ENCODE measurements at regions not wholly inside any gene's neighbourhood (a gene's known extent, or its start where the extent isn't known, plus 50 kb on each side); places are given as distances from the start of the nearest gene placed in this dataset.

DNA sequence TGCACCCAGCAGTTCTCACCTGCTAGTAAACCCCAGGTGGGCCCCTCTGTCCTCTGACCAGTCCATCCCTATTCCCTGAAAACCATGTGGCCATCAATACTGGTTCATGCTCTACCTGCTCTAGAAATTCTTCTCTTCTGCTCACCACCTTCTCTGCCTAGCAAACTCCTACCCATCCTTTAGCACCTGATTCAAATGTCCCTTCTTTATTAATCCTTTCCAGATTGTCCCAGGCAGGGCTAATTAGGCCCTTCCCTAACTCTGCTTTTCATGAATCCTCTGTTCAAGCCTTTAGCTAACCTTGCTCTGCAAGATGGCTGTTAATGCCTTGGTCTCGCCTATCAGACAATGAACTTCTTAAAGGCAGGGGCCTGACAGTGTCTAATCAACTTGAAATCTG lies 62.1 kb upstream of the TRABD2B start:
- no peak for TF ChIP-seq CTCF (conservative IDR thresholded peaks at IDR 0.05)
- H3K27ac ChIP-seq: no peak overlapping the region

DNA sequence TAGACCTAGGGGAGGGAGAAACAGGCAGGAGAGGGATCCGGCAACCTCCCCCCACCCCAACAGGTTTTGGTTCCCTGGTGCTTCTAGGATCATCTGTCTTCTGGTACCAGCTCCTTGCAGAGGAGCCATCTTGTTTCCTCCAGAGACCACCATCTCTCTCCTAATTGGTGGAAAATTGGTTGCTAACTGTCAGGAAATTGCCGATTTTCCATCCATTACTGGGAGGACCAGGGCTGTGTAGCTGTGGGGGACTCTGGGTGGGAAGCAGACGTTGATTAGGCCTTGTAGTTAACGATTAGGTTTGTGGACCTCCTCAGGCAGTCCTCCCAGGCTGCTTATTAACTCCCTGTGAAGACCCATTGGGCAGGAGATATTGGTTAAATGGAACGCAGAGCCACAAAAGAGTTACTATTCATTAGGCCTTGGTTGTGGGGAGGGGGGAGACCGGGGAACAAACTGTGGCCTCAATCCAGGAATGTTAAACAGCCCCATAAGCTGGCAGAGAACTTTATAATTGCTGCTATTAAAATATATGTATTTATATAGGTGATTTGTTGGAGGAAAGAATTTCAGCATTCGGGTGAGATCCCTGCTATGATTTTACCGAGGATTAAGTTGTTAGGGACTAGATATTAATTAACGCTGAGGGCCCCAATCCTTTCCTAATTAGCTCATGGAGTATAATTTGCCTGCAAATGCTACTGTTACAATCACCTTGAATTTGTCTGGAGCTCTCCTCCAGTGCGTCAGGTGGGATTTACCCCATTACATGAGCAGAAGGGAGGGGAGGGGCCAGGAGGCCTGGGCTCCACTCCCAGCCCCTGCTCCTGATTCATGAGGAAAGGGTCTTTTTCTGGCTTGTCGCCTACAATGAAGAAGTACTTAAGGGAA lies 61.2 kb upstream of the TRABD2B start:
- H3K27ac ChIP-seq: no peak overlapping the region
- TF ChIP-seq CTCF (conservative IDR thresholded peaks at IDR 0.05): no peak

GRCh38 chr1:48057249-48057648 lies 60.1 kb upstream of the TRABD2B start:
- TF ChIP-seq CTCF (conservative IDR thresholded peaks at IDR 0.05): no peak
- H3K27ac ChIP-seq: no peak overlapping the region

DNA sequence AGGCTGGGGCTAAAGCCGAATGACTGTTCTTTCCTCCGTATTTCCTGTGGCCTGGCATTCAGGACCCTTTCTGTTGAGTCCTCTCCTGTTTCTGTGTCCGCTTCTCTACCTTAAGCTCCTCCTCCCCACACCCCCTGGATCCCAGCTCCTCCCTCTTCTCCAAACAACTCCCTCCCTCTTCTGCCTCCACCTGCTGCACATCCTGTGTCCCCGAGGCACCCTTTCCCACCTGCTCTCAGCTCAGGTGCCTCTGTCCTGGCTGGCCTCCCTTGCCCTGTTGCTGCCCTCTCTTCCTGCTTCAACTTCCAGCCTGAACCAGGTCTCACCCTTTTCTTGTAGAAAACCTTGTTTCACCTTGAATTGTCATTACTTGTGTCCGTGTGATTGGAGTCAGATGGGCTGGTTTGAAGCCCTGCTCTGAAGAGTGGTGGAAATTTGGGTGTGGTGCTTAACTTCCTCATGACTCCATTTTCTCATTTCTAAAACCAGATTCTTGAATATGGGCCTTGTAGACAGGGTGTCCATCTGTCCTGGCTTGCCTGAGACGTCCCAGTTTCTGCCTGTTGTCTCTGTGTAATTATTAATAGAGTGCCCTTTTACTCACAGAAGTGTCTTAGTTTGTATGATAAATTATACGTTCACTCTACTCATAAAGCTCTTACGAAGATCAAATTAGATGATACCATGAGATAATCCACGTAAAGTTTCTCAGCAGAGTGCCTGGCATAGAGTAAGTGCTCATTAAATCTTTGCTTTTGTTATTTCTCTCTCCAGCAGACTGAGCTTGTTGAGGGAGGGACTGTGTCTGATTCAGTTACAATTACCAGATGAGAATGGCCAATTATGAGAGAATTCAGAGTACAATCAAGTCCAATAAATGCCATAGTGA lies 58.9 kb upstream of the TRABD2B start:
- H3K27ac ChIP-seq: no peak overlapping the region
- TF ChIP-seq CTCF (conservative IDR thresholded peaks at IDR 0.05): no peak

- TF ChIP-seq CTCF (conservative IDR thresholded peaks at IDR 0.05): no peak
- no peak overlapping the region for H3K27ac ChIP-seq
Measured at GRCh38 chr1:48054232-48054631, 57.0 kb upstream of the TRABD2B start.

DNA sequence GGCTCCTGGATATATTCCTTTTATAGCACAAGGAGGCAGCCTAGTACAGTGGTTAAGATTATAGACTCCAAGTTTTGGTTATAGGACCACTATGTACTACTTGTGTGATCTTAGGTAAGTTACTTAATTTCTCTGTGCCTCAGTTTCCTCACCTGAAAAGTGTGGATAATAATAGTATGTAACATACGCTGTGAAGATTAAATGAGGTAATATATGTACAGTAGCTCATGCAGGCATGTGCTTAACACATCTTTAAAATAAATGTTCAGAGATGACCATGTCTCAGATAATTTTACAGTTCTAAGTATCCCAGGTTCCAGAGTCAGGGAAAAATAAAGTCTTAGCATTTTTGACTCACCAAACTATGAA lies 55.7 kb upstream of the TRABD2B start:
- peak overlapping the region; percentile 40 for H3K27ac ChIP-seq
- TF ChIP-seq CTCF (conservative IDR thresholded peaks at IDR 0.05): 0 out of 2 replicates have a peak, but pooled peaks have one; percentile 9

DNA sequence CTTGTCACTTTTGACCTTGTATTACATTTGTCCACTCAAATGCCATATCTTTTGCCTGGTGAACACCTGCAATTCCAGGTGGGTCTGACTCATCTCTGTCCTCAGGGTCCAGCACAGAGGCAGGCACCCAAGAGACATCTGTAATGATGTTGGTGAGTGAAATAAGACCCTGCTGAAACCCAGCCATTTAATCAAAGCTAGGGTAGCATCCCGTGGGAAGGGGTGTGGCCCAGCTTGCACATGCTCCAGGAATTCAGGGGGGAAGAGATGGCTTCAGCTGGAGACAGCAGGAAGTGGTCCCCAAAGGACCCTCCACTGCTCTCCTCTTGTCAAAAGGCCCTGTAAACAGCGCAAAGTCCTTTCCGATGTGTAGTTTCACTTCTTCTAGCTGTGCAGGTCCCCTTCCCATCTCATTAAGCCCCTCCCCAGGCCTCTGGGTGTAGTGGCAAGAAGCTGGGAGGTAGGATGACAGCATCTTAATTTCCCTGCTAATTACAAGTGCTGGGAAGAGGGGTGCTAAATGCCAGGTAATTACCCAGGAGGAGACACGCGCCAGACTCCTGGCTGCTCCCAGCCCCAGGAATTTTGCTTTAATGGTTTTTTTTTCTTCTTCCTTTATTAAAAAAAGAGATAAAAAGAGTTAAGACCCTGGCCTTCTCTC lies 54.4 kb upstream of the TRABD2B start:
- TF ChIP-seq CTCF (conservative IDR thresholded peaks at IDR 0.05): no peak
- H3K27ac ChIP-seq: peak overlapping the region; percentile 40

Data from VCaP (cell line).